ENCODE measurements at regions not wholly inside any gene's neighbourhood (a gene's known extent, or its start where the extent isn't known, plus 50 kb on each side); places are given as distances from the start of the nearest gene placed in this dataset.

- Mint-ChIP-seq H3K27ac (no peak overlapping the region), H3K9me3 (peaks cover 0 to 2% (median 0%) of the 10 kb centered on the region in 7 donors), H3K27me3 (peaks cover 8% of the 10 kb centered on the region), H3K4me3 (no peak overlapping the region), H3K36me3 (no peaks in the 10 kb centered on the region), H3K4me1 (no peaks in the 10 kb centered on the region)
- Histone ChIP-seq H3K36me3 (ENCODE audit: control insufficient read depth, insufficient read depth, low read length) (no peaks in the 10 kb centered on the region), H3K4me3 (ENCODE audit: low read depth, low read length) (no peak overlapping the region), H3K27ac (ENCODE audit: insufficient read depth, low read length, poor library complexity, severe bottlenecking) (no peak overlapping the region), H3K9me3 (ENCODE audit: control insufficient read depth in 2 of 2, low read length in 2 of 2) (no peaks in the 10 kb centered on the region), H3K27me3 (ENCODE audit: control insufficient read depth, insufficient read depth, low read length) (no peaks in the 10 kb centered on the region), H3K4me1 (ENCODE audit: control insufficient read depth, insufficient read depth, low read length, poor library complexity, severe bottlenecking) (no peaks in the 10 kb centered on the region)
- DNase-seq (no peak), ATAC-seq (ENCODE audit: low read depth in 2 of 2) (no peak)
Measured at GRCh38 chr11:8329336-8329735, 65.7 kb upstream of the LMO1 start.

- H3K36me3 Mint-ChIP-seq, result no peaks in the 10 kb centered on the region
- Histone ChIP-seq H3K4me3 (ENCODE audit: low read depth, low read length) (no peak overlapping the region), H3K27me3 (ENCODE audit: control insufficient read depth, insufficient read depth, low read length) (no peaks in the 10 kb centered on the region), H3K36me3 (ENCODE audit: control insufficient read depth, insufficient read depth, low read length) (no peaks in the 10 kb centered on the region), H3K27ac (ENCODE audit: insufficient read depth, low read length, poor library complexity, severe bottlenecking) (no peak overlapping the region), H3K4me1 (ENCODE audit: control insufficient read depth, insufficient read depth, low read length, poor library complexity, severe bottlenecking) (no peaks in the 10 kb centered on the region), H3K9me3 (ENCODE audit: control insufficient read depth in 2 of 2, low read length in 2 of 2) (no peaks in the 10 kb centered on the region)
- DNase-seq (peak in 2 of 3 donors; percentile 12 to 50), ATAC-seq (ENCODE audit: low read depth in 2 of 2) (peak; percentile 27 to 38)
- H3K4me1 Mint-ChIP-seq, result no peaks in the 10 kb centered on the region
- no peak overlapping the region for H3K4me3 Mint-ChIP-seq
- H3K9me3 Mint-ChIP-seq, result peaks cover 0 to 2% (median 0%) of the 10 kb centered on the region in 7 donors
- H3K27ac Mint-ChIP-seq, result no peak overlapping the region
- peaks cover 9% of the 10 kb centered on the region for H3K27me3 Mint-ChIP-seq
Measured at GRCh38 chr11:8328848-8329330, 65.2 kb upstream of the LMO1 start.

GRCh38 chr11:8328231-8328794 is 64.6 kb upstream of the LMO1 start:
- Mint-ChIP-seq H3K36me3 (no peaks in the 10 kb centered on the region), H3K4me3 (no peak overlapping the region), H3K27me3 (peaks cover 9% of the 10 kb centered on the region), H3K27ac (no peak overlapping the region), H3K4me1 (no peaks in the 10 kb centered on the region), H3K9me3 (peaks cover 0 to 2% (median 0%) of the 10 kb centered on the region in 7 donors)
- no peaks in the 10 kb centered on the region for H3K36me3 ChIP-seq (ENCODE audit: control insufficient read depth, insufficient read depth, low read length)
- DNase-seq (no peak), ATAC-seq (ENCODE audit: low read depth in 2 of 2) (no peak)
- H3K27ac ChIP-seq (ENCODE audit: insufficient read depth, low read length, poor library complexity, severe bottlenecking), result no peak overlapping the region
- H3K27me3 ChIP-seq (ENCODE audit: control insufficient read depth, insufficient read depth, low read length), result no peaks in the 10 kb centered on the region
- no peak overlapping the region for H3K4me3 ChIP-seq (ENCODE audit: low read depth, low read length)
- no peaks in the 10 kb centered on the region for H3K9me3 ChIP-seq (ENCODE audit: control insufficient read depth in 2 of 2, low read length in 2 of 2)
- no peaks in the 10 kb centered on the region for H3K4me1 ChIP-seq (ENCODE audit: control insufficient read depth, insufficient read depth, low read length, poor library complexity, severe bottlenecking)

- peaks cover 0 to 2% (median 0%) of the 10 kb centered on the region in 7 donors for H3K9me3 Mint-ChIP-seq
- Histone ChIP-seq H3K27ac (ENCODE audit: insufficient read depth, low read length, poor library complexity, severe bottlenecking) (no peak overlapping the region), H3K27me3 (ENCODE audit: control insufficient read depth, insufficient read depth, low read length) (no peaks in the 10 kb centered on the region), H3K4me3 (ENCODE audit: low read depth, low read length) (no peak overlapping the region), H3K9me3 (ENCODE audit: control insufficient read depth in 2 of 2, low read length in 2 of 2) (no peaks in the 10 kb centered on the region), H3K36me3 (ENCODE audit: control insufficient read depth, insufficient read depth, low read length) (no peaks in the 10 kb centered on the region), H3K4me1 (ENCODE audit: control insufficient read depth, insufficient read depth, low read length, poor library complexity, severe bottlenecking) (no peaks in the 10 kb centered on the region)
- no peaks in the 10 kb centered on the region for H3K36me3 Mint-ChIP-seq
- no peak overlapping the region for H3K4me3 Mint-ChIP-seq
- no peak for DNase-seq
- H3K27ac Mint-ChIP-seq, result no peak overlapping the region
- no peak for ATAC-seq (ENCODE audit: low read depth in 2 of 2)
- H3K4me1 Mint-ChIP-seq, result no peaks in the 10 kb centered on the region
- H3K27me3 Mint-ChIP-seq, result peaks cover 9% of the 10 kb centered on the region
Measured at GRCh38 chr11:8327761-8328192, 64.1 kb upstream of the LMO1 start.

GRCh38 chr11:8326337-8326736 is 62.7 kb upstream of the LMO1 start:
- Mint-ChIP-seq H3K9me3 (peaks cover 0 to 2% (median 0%) of the 10 kb centered on the region in 7 donors), H3K27ac (no peak overlapping the region), H3K4me1 (no peaks in the 10 kb centered on the region)

GRCh38 chr11:8325591-8326304 is 62.1 kb upstream of the LMO1 start:
- no peak overlapping the region for H3K4me3 Mint-ChIP-seq
- no peaks in the 10 kb centered on the region for H3K36me3 Mint-ChIP-seq
- no peaks in the 10 kb centered on the region for H3K4me1 Mint-ChIP-seq
- H3K27ac Mint-ChIP-seq, result no peak overlapping the region
- H3K27ac ChIP-seq (ENCODE audit: insufficient read depth, low read length, poor library complexity, severe bottlenecking), result no peak overlapping the region
- no peak for ATAC-seq (ENCODE audit: low read depth in 2 of 2)
- no peak overlapping the region for H3K4me3 ChIP-seq (ENCODE audit: low read depth, low read length)
- H3K36me3 ChIP-seq (ENCODE audit: control insufficient read depth, insufficient read depth, low read length), result no peaks in the 10 kb centered on the region
- no peaks in the 10 kb centered on the region for H3K27me3 ChIP-seq (ENCODE audit: control insufficient read depth, insufficient read depth, low read length)
- no peaks in the 10 kb centered on the region for H3K9me3 ChIP-seq (ENCODE audit: control insufficient read depth in 2 of 2, low read length in 2 of 2)
- H3K4me1 ChIP-seq (ENCODE audit: control insufficient read depth, insufficient read depth, low read length, poor library complexity, severe bottlenecking), result no peaks in the 10 kb centered on the region
- H3K27me3 Mint-ChIP-seq, result peaks cover 4% of the 10 kb centered on the region
- peaks cover 0 to 2% (median 0%) of the 10 kb centered on the region in 7 donors for H3K9me3 Mint-ChIP-seq
- no peak for DNase-seq

More at GRCh38 chr11:8326337-8326736, 62.7 kb upstream of the LMO1 start:
- DNase-seq (no peak), ATAC-seq (ENCODE audit: low read depth in 2 of 2) (no peak)
- H3K4me1 ChIP-seq (ENCODE audit: control insufficient read depth, insufficient read depth, low read length, poor library complexity, severe bottlenecking), result no peaks in the 10 kb centered on the region
- Mint-ChIP-seq H3K27me3 (peaks cover 9% of the 10 kb centered on the region), H3K36me3 (no peaks in the 10 kb centered on the region), H3K4me3 (no peak overlapping the region)
- no peaks in the 10 kb centered on the region for H3K27me3 ChIP-seq (ENCODE audit: control insufficient read depth, insufficient read depth, low read length)
- no peaks in the 10 kb centered on the region for H3K9me3 ChIP-seq (ENCODE audit: control insufficient read depth in 2 of 2, low read length in 2 of 2)
- H3K27ac ChIP-seq (ENCODE audit: insufficient read depth, low read length, poor library complexity, severe bottlenecking), result no peak overlapping the region
- no peak overlapping the region for H3K4me3 ChIP-seq (ENCODE audit: low read depth, low read length)
- H3K36me3 ChIP-seq (ENCODE audit: control insufficient read depth, insufficient read depth, low read length), result no peaks in the 10 kb centered on the region

GRCh38 chr11:8323161-8323935 is 59.7 kb upstream of the LMO1 start:
- no peak overlapping the region for H3K4me3 ChIP-seq (ENCODE audit: low read depth, low read length)
- no peaks in the 10 kb centered on the region for H3K4me1 ChIP-seq (ENCODE audit: control insufficient read depth, insufficient read depth, low read length, poor library complexity, severe bottlenecking)
- H3K36me3 Mint-ChIP-seq, result no peaks in the 10 kb centered on the region
- peaks cover 0 to 2% (median 0%) of the 10 kb centered on the region in 7 donors for H3K9me3 Mint-ChIP-seq
- H3K27ac Mint-ChIP-seq, result no peak overlapping the region
- no peak overlapping the region for H3K4me3 Mint-ChIP-seq
- H3K27me3 Mint-ChIP-seq, result peaks cover 4% of the 10 kb centered on the region
- no peaks in the 10 kb centered on the region for H3K27me3 ChIP-seq (ENCODE audit: control insufficient read depth, insufficient read depth, low read length)
- no peaks in the 10 kb centered on the region for H3K36me3 ChIP-seq (ENCODE audit: control insufficient read depth, insufficient read depth, low read length)
- DNase-seq (no peak), ATAC-seq (ENCODE audit: low read depth in 2 of 2) (no peak)
- peaks cover 0 to 1% (median 0%) of the 10 kb centered on the region in 4 donors for H3K4me1 Mint-ChIP-seq
- no peak overlapping the region for H3K27ac ChIP-seq (ENCODE audit: insufficient read depth, low read length, poor library complexity, severe bottlenecking)
- H3K9me3 ChIP-seq (ENCODE audit: control insufficient read depth in 2 of 2, low read length in 2 of 2), result no peaks in the 10 kb centered on the region
